ENCODE measurements at regions not wholly inside any gene's neighbourhood (a gene's known extent, or its start where the extent isn't known, plus 50 kb on each side); places are given as distances from the start of the nearest gene placed in this dataset.

DNA sequence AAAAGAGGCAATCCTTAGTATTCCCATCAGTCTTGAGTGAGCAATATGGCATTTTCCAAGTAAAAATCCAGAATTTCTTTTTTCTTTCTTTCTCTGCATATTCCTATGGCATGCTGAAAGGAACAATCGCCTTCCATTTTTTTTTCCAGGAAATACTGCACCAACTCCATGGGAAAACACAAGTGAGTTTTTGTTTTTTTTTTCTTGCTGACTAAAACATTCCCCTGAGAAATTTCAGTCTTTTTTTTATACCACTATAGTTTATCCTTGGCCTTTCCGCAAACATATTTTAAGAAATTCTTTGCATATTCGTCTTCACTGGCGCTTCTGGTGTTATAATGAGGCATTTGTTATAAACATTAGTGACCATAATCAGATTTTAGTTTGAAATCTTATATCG is 429.6 kb upstream of the MDFIC2 start:
- TF ChIP-seq, protein P1, sequence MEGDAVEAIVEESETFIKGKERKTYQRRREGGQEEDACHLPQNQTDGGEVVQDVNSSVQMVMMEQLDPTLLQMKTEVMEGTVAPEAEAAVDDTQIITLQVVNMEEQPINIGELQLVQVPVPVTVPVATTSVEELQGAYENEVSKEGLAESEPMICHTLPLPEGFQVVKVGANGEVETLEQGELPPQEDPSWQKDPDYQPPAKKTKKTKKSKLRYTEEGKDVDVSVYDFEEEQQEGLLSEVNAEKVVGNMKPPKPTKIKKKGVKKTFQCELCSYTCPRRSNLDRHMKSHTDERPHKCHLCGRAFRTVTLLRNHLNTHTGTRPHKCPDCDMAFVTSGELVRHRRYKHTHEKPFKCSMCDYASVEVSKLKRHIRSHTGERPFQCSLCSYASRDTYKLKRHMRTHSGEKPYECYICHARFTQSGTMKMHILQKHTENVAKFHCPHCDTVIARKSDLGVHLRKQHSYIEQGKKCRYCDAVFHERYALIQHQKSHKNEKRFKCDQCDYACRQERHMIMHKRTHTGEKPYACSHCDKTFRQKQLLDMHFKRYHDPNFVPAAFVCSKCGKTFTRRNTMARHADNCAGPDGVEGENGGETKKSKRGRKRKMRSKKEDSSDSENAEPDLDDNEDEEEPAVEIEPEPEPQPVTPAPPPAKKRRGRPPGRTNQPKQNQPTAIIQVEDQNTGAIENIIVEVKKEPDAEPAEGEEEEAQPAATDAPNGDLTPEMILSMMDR (IDR thresholded peaks at IDR 0.05 in 2 of 3, conservative IDR thresholded peaks at IDR 0.05 in 1 of 3; ENCODE audit: borderline replicate concordance in 1 of 3, insufficient read depth in 1 of 3, low read depth in 2 of 3, low read length in 2 of 3), result no peak
- no peak for TF ChIP-seq POLR2AphosphoS5 (IDR thresholded peaks at IDR 0.05; ENCODE audit: low read depth, low read length)
- TF ChIP-seq ZNF274 (IDR thresholded peaks at IDR 0.05; ENCODE audit: low read depth, low read length), result no peak
- no peak for TF ChIP-seq EGR1 (IDR thresholded peaks at IDR 0.05; ENCODE audit: low read depth)
- no peak for TF ChIP-seq POLR2A (IDR thresholded peaks at IDR 0.05; ENCODE audit: borderline replicate concordance, extremely low read depth, insufficient read depth, insufficient read length)
- TF ChIP-seq, protein P2, sequence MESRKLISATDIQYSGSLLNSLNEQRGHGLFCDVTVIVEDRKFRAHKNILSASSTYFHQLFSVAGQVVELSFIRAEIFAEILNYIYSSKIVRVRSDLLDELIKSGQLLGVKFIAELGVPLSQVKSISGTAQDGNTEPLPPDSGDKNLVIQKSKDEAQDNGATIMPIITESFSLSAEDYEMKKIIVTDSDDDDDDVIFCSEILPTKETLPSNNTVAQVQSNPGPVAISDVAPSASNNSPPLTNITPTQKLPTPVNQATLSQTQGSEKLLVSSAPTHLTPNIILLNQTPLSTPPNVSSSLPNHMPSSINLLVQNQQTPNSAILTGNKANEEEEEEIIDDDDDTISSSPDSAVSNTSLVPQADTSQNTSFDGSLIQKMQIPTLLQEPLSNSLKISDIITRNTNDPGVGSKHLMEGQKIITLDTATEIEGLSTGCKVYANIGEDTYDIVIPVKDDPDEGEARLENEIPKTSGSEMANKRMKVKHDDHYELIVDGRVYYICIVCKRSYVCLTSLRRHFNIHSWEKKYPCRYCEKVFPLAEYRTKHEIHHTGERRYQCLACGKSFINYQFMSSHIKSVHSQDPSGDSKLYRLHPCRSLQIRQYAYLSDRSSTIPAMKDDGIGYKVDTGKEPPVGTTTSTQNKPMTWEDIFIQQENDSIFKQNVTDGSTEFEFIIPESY (IDR thresholded peaks at IDR 0.05; ENCODE audit: extremely low read depth, insufficient replicate concordance, low read length), result no peak
- TF ChIP-seq, protein P3, sequence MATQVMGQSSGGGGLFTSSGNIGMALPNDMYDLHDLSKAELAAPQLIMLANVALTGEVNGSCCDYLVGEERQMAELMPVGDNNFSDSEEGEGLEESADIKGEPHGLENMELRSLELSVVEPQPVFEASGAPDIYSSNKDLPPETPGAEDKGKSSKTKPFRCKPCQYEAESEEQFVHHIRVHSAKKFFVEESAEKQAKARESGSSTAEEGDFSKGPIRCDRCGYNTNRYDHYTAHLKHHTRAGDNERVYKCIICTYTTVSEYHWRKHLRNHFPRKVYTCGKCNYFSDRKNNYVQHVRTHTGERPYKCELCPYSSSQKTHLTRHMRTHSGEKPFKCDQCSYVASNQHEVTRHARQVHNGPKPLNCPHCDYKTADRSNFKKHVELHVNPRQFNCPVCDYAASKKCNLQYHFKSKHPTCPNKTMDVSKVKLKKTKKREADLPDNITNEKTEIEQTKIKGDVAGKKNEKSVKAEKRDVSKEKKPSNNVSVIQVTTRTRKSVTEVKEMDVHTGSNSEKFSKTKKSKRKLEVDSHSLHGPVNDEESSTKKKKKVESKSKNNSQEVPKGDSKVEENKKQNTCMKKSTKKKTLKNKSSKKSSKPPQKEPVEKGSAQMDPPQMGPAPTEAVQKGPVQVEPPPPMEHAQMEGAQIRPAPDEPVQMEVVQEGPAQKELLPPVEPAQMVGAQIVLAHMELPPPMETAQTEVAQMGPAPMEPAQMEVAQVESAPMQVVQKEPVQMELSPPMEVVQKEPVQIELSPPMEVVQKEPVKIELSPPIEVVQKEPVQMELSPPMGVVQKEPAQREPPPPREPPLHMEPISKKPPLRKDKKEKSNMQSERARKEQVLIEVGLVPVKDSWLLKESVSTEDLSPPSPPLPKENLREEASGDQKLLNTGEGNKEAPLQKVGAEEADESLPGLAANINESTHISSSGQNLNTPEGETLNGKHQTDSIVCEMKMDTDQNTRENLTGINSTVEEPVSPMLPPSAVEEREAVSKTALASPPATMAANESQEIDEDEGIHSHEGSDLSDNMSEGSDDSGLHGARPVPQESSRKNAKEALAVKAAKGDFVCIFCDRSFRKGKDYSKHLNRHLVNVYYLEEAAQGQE (IDR thresholded peaks at IDR 0.05; ENCODE audit: low read depth), result no peak
- TF ChIP-seq FOSL1 (IDR thresholded peaks at IDR 0.05; ENCODE audit: low read depth), result no peak
- no peak for TF ChIP-seq SIN3A (IDR thresholded peaks at IDR 0.05; ENCODE audit: low read depth)
